ENCODE measurements at regions not wholly inside any gene's neighbourhood (a gene's known extent, or its start where the extent isn't known, plus 50 kb on each side); places are given as distances from the start of the nearest gene placed in this dataset.

GRCh38 chr22:47299863-47300697 lies 537.6 kb downstream of the TBC1D22A start:
- H2AFZ ChIP-seq (ENCODE audit: low read depth, low read length): no peak overlapping the region
- H3K36me3 ChIP-seq (ENCODE audit: insufficient read depth, low read length): no peaks in the 10 kb centered on the region
- no peaks in the 10 kb centered on the region for H3K4me1 ChIP-seq (ENCODE audit: insufficient read depth, low read length)
- H3K27me3 ChIP-seq (ENCODE audit: insufficient read depth, low read length): peaks cover 8% of the 10 kb centered on the region
- no peaks in the 10 kb centered on the region for H3K9me3 ChIP-seq (ENCODE audit: low read length)
- H3K4me3 ChIP-seq (ENCODE audit: low read length): no peak overlapping the region

GRCh38 chr22:47299211-47299862 lies 536.9 kb downstream of the TBC1D22A start:
- no peak overlapping the region for H2AFZ ChIP-seq (ENCODE audit: low read depth, low read length)
- H3K27me3 ChIP-seq (ENCODE audit: insufficient read depth, low read length): peaks cover 11% of the 10 kb centered on the region
- H3K36me3 ChIP-seq (ENCODE audit: insufficient read depth, low read length): no peaks in the 10 kb centered on the region
- H3K4me3 ChIP-seq (ENCODE audit: low read length): no peak overlapping the region
- H3K4me1 ChIP-seq (ENCODE audit: insufficient read depth, low read length): no peaks in the 10 kb centered on the region
- no peaks in the 10 kb centered on the region for H3K9me3 ChIP-seq (ENCODE audit: low read length)

GRCh38 chr22:47298017-47298785 lies 535.8 kb downstream of the TBC1D22A start:
- H2AFZ ChIP-seq (ENCODE audit: low read depth, low read length): no peak overlapping the region
- peaks cover 14% of the 10 kb centered on the region for H3K27me3 ChIP-seq (ENCODE audit: insufficient read depth, low read length)
- H3K4me3 ChIP-seq (ENCODE audit: low read length): no peak overlapping the region
- H3K9me3 ChIP-seq (ENCODE audit: low read length): no peaks in the 10 kb centered on the region
- no peaks in the 10 kb centered on the region for H3K36me3 ChIP-seq (ENCODE audit: insufficient read depth, low read length)
- no peaks in the 10 kb centered on the region for H3K4me1 ChIP-seq (ENCODE audit: insufficient read depth, low read length)

GRCh38 chr22:47297261-47298016 lies 535.0 kb downstream of the TBC1D22A start:
- H3K4me3 ChIP-seq (ENCODE audit: low read length): no peak overlapping the region
- no peaks in the 10 kb centered on the region for H3K9me3 ChIP-seq (ENCODE audit: low read length)
- peaks cover 21% of the 10 kb centered on the region for H3K27me3 ChIP-seq (ENCODE audit: insufficient read depth, low read length)
- H3K36me3 ChIP-seq (ENCODE audit: insufficient read depth, low read length): no peaks in the 10 kb centered on the region
- H2AFZ ChIP-seq (ENCODE audit: low read depth, low read length): no peak overlapping the region
- H3K4me1 ChIP-seq (ENCODE audit: insufficient read depth, low read length): no peaks in the 10 kb centered on the region

GRCh38 chr22:47296405-47297260 lies 534.2 kb downstream of the TBC1D22A start:
- no peaks in the 10 kb centered on the region for H3K36me3 ChIP-seq (ENCODE audit: insufficient read depth, low read length)
- no peak overlapping the region for H3K4me3 ChIP-seq (ENCODE audit: low read length)
- no peaks in the 10 kb centered on the region for H3K9me3 ChIP-seq (ENCODE audit: low read length)
- peaks cover 25% of the 10 kb centered on the region for H3K27me3 ChIP-seq (ENCODE audit: insufficient read depth, low read length)
- H3K4me1 ChIP-seq (ENCODE audit: insufficient read depth, low read length): no peaks in the 10 kb centered on the region
- H2AFZ ChIP-seq (ENCODE audit: low read depth, low read length): no peak overlapping the region

- Histone ChIP-seq H3K4me1 (ENCODE audit: insufficient read depth, low read length) (no peaks in the 10 kb centered on the region), H3K9me3 (ENCODE audit: low read length) (no peaks in the 10 kb centered on the region), H3K4me3 (ENCODE audit: low read length) (no peak overlapping the region), H2AFZ (ENCODE audit: low read depth, low read length) (no peak overlapping the region), H3K27me3 (ENCODE audit: insufficient read depth, low read length) (peaks cover 29% of the 10 kb centered on the region), H3K36me3 (ENCODE audit: insufficient read depth, low read length) (no peaks in the 10 kb centered on the region)
These were observed 533.5 kb downstream of the TBC1D22A start for GRCh38 chr22:47295982-47296381.

GRCh38 chr22:47295226-47295901 lies 532.9 kb downstream of the TBC1D22A start:
- no peak overlapping the region for H2AFZ ChIP-seq (ENCODE audit: low read depth, low read length)
- H3K27me3 ChIP-seq (ENCODE audit: insufficient read depth, low read length): peaks cover 29% of the 10 kb centered on the region
- no peaks in the 10 kb centered on the region for H3K9me3 ChIP-seq (ENCODE audit: low read length)
- H3K36me3 ChIP-seq (ENCODE audit: insufficient read depth, low read length): no peaks in the 10 kb centered on the region
- H3K4me1 ChIP-seq (ENCODE audit: insufficient read depth, low read length): no peaks in the 10 kb centered on the region
- no peak overlapping the region for H3K4me3 ChIP-seq (ENCODE audit: low read length)

- Histone ChIP-seq H3K27me3 (ENCODE audit: insufficient read depth, low read length) (peaks cover 29% of the 10 kb centered on the region), H3K4me3 (ENCODE audit: low read length) (no peak overlapping the region), H3K36me3 (ENCODE audit: insufficient read depth, low read length) (no peaks in the 10 kb centered on the region), H3K9me3 (ENCODE audit: low read length) (no peaks in the 10 kb centered on the region), H3K4me1 (ENCODE audit: insufficient read depth, low read length) (no peaks in the 10 kb centered on the region), H2AFZ (ENCODE audit: low read depth, low read length) (no peak overlapping the region)
These were observed 532.1 kb downstream of the TBC1D22A start for GRCh38 chr22:47294576-47294975.

GRCh38 chr22:47294222-47294532 lies 531.7 kb downstream of the TBC1D22A start:
- Histone ChIP-seq H2AFZ (ENCODE audit: low read depth, low read length) (no peak overlapping the region), H3K9me3 (ENCODE audit: low read length) (no peaks in the 10 kb centered on the region), H3K27me3 (ENCODE audit: insufficient read depth, low read length) (peaks cover 29% of the 10 kb centered on the region), H3K4me1 (ENCODE audit: insufficient read depth, low read length) (no peaks in the 10 kb centered on the region), H3K36me3 (ENCODE audit: insufficient read depth, low read length) (no peaks in the 10 kb centered on the region), H3K4me3 (ENCODE audit: low read length) (no peak overlapping the region)

GRCh38 chr22:47293368-47294221 lies 531.1 kb downstream of the TBC1D22A start:
- Histone ChIP-seq H3K9me3 (ENCODE audit: low read length) (no peaks in the 10 kb centered on the region), H2AFZ (ENCODE audit: low read depth, low read length) (no peak overlapping the region), H3K4me3 (ENCODE audit: low read length) (no peak overlapping the region), H3K36me3 (ENCODE audit: insufficient read depth, low read length) (no peaks in the 10 kb centered on the region), H3K27me3 (ENCODE audit: insufficient read depth, low read length) (peaks cover 25% of the 10 kb centered on the region), H3K4me1 (ENCODE audit: insufficient read depth, low read length) (no peaks in the 10 kb centered on the region)

All from neuron (in vitro differentiated cells).